Left colon (tissue), 2 donors: ENCODE measurements at regions not wholly inside any gene's neighbourhood (a gene's known extent, or its start where the extent isn't known, plus 50 kb on each side); places are given as distances from the start of the nearest gene placed in this dataset.
"Not testable (repeated sequence)": the region's sequence is repeated elsewhere in the genome, so short reads cannot be mapped to it uniquely, and the experiment has no call there.

Source experiments
- ATAC-seq: fragments of 200-7000 bp; cut with Tn5 transposase; one replicate; pipeline ENCODE4 v1.9.1; 2020; ENCODE audit warnings: mild to moderate bottlenecking, moderate library complexity
- DNase-seq, 2 donors: peaks; one replicate each; pipeline ENCODE4 v3.0.0-alpha.2; 2020
- intact Hi-C, 2 donors: fragments of 100-400 bp; cut with DNase I in 1 of 2; cut with micrococcal nuclease in 1 of 2; formaldehyde crosslinking; loops; one replicate each; pipeline versions ENCODE4 v1.11.2 to v1.14.0; 2022; cut with DNase I, micrococcal nuclease
- donor health status: DM: no; HTN: no; CAD: no.
- donor health status: DM: yes; HTN: yes; CAD: no.

DNA sequence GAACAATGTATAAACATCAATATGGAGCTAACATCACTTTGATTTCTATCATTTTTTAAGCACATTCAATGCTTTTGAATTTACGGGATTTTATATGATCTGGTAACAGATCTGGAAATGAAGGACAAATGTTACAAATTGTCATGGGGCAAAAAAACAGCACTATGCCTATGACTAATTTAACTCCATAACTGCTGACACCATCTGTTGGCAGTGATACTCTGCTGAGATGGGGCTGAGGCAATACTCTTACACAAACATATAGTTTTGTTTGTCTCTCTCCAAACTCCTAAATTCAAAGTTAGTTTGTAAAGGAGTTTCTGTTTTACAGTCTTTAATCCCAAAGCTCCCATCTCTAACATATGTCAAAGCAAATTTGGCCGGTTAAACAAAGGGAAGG, 132.5 kb upstream of the FER start:
- ATAC-seq (no peak), DNase-seq (no peak)
- intact Hi-C loops, result no loop called here

DNA sequence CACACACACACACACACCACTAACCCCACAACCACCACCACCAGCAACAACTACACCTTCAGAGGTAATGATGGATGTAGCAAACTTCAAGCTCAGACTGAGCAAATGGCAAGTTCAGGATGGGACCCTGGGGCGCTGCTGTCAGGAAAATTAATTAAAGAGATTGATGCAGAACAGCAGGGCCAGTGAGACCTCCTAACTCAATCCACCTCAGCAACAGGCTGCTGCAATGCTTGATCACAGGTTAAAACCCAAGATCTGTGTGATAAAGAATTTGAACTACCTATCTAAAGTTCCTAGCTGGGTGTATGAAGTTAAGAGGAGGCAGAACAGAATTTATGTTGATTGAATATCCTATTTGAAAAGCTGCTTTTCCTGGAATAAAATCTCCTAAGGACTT, 140.3 kb upstream of the FER start:
- intact Hi-C loops, result no loop called here
- DNase-seq, result no peak
- ATAC-seq, result no peak

DNA sequence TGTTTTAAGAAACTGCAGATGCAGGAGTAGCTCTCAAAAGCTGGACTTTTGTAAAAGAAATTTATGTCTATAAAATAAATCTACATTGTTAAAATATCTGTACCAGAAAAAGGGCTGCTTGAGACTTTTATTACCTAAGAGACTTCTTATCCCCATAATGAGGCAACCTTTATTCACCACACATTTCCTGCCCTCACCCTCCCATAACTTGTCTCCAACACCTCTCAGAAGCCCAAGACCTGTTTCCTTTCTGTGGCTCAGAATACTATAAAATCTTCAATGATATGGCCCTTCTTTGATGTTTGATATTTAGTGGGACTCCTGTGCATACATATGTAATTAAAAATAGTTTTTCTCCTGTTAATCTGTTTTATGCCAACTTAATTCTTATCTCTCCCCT, 141.5 kb upstream of the FER start:
- no peak for DNase-seq
- no peak for ATAC-seq
- intact Hi-C loops, result no loop called here

DNA sequence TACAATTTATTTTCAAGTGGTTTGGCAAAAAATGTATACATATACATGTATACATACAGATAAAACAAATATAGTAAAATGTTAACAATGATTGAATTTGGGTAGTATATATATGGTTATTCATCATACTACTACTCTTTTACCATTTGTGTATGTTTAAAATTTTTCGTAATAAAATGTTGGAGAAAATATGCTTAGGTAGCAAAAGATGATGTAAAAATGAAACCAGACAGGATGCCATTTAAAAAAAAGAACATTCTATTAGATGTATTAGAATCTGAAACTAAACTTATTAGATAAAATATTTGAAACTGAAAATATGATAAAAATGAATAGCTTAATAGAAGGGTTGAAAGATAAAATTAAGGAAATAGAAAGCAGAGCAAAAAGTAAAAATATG, 144.9 kb upstream of the FER start:
- intact Hi-C loops, result no loop called here
- no peak for ATAC-seq
- no peak for DNase-seq

DNA sequence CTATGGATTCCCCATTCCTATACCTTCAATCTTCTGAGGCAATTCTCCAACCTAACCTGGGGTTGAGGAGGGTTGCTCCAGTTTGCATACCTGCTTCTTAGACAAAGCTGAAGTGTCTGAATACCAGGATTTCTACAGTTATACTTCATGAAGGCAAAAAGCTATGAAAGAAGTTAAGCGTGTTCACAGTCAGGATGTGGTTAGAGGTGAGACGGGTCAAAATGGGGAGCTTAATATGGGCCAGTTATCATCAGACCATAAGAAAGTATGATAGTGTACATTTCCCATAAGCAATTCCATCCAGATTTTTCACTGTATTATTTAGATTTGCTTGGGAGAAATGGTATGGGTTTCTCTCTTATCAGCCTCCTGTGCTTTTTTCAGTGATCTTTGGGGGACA, 156.9 kb upstream of the FER start:
- ATAC-seq (no peak), DNase-seq (no peak)
- intact Hi-C loops, result no loop called here

DNA sequence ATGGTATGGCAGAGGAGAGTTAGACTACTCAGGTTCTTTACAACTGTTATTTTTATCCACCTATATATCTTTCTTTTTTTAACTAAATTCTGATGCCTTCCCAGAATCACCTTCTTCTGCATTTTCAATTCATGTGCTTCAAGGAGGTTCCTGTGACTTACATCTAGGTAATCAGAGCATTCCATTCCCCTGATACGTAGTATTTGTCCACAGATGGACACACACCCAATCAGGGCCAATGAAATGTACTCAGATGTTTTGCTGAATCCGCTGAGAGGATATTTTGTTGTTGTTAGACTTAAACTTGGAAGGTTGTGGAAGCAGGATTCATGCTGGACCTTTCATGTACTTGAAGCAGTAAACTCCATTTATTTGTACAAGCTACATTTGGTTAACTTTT, 159.4 kb upstream of the FER start:
- DNase-seq (no peak), ATAC-seq (no peak)
- intact Hi-C loops, result no loop called here

DNA sequence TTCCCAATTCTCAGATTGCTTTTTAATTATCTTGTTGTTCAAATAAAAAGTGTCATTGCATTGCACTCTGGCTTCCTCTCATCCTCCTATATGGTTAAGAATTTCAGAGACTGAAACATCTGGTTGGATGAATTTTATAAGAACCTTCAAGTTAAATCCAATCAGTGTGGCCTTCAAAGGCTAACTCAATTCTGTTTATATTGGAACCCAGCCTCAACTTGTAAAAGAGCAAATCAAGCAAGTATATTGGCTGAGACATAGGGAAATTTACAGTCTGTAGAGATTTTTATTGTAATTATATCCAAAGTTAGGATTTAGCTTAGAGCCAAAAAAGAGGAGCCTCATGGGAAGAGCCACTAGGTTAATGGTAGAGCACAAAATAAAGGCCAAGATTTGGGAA, 159.9 kb upstream of the FER start:
- no peak for DNase-seq
- no peak for ATAC-seq
- intact Hi-C loops, result no loop called here

DNA sequence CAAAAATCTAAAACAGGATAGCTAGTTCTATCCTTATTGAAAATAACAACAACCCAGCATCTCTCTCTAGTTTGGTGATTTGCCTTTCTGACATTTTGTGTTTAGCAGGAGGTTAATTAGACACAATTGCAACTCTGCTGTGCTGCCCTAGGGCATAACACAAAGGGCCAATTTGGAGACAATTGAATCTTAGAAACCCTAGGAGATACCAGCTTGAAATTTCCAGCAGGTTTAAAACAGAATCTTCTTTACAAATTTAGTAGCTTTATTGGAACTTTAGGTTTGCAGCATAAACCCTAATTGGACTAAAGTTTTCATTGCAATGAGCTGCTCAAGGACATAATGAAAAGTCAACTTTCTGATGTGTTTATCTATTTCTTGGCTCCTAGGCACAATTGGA, 166.7 kb upstream of the FER start:
- DNase-seq (no peak), ATAC-seq (no peak)
- intact Hi-C loops, result no loop called here

DNA sequence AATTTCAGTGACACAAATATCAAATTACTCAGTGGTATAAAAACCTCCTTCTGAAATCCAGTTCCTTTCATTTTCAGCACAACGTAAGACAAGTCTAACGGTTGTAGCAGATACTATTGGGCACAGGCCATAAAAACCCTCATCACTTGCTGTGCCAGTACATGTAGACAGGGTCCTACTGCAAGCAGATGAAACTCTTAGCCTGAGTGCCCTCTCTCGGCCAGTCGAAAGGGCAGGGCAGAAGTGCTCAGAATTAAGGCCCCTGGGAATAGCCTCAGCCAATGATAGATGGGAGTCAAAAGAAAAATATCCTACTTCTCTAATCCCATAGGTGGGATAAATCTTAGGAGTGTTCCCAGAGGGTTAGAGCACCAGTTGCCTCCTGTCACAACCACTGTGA, 168.5 kb upstream of the FER start:
- ATAC-seq (no peak), DNase-seq (no peak)
- intact Hi-C loops, result no loop called here

DNA sequence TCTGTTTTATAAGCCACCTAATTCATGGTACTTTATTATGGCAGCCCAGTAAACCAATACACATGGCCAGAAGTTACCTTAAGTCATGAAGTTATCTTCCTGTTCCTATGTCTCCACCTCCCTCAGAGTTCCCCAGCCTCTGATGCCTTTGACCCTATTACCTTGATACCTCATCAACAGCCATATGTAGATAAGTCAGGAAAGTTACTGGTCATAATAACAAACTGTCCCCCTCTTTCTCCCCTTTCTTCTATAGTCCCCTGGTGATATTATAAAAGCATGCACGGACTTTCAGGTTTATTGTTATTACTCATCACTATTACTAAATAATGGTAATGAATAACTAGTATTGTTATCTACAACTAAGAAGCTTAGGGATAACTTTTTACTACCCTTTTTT, 168.9 kb upstream of the FER start:
- DNase-seq (no peak), ATAC-seq (no peak)
- intact Hi-C loops, result no loop called here

DNA sequence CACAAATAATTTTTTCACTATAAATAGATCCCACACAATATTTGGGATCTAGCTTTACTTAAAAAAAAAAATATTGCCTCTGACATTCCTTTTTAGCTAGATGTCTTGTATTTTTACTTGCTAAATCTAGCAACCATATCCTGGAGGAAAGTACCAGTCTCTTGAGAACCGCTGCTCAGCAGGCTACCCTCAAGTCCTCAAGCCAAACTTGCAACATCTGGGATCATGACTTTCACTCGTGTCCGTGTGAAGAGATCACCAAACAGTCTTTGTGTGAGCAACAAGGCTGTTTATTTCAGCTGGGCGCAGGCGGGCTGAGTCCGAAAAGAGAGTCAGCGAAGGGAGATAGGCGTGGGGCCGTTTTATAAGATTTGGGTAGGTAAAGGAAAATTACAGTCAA, 180.3 kb upstream of the FER start:
- ATAC-seq (no peak), DNase-seq (no peak)
- intact Hi-C loops, result no loop called here

DNA sequence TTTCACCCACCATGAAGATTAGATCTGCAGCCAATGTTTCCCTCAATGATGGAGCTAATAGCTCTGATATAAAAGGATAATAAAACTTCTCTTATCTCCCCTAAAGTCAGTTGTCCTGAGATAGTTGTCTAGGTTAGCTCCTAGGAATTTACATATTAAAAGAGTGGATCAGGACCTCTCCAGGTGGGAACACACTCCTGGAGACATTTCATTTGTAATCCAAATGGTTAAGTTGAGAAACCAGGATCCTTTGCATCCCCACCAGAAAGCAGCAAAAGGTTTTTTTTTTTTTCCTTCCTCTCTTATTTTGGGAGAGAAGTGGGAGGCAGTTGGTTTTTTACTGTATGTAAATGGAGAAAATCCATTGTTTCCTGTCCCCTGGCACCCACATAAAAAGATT, 182.5 kb upstream of the FBXL17 start:
- DNase-seq (no peak), ATAC-seq (no peak)
- intact Hi-C loops, result no loop called here

DNA sequence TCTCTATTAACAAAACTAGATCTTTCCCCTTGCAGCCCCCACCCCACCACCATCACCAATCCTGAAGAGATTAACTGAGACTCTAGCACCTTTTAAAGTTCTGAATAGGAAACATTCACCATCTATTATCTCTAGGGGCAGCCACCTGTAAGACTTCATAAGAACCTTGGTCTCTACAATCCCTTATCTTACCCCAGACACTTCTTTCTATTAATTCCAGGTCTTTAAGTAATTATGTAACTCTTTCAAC, 180.2 kb upstream of the FBXL17 start:
- no peak for ATAC-seq
- intact Hi-C loops, result no loop called here
- no peak for DNase-seq

DNA sequence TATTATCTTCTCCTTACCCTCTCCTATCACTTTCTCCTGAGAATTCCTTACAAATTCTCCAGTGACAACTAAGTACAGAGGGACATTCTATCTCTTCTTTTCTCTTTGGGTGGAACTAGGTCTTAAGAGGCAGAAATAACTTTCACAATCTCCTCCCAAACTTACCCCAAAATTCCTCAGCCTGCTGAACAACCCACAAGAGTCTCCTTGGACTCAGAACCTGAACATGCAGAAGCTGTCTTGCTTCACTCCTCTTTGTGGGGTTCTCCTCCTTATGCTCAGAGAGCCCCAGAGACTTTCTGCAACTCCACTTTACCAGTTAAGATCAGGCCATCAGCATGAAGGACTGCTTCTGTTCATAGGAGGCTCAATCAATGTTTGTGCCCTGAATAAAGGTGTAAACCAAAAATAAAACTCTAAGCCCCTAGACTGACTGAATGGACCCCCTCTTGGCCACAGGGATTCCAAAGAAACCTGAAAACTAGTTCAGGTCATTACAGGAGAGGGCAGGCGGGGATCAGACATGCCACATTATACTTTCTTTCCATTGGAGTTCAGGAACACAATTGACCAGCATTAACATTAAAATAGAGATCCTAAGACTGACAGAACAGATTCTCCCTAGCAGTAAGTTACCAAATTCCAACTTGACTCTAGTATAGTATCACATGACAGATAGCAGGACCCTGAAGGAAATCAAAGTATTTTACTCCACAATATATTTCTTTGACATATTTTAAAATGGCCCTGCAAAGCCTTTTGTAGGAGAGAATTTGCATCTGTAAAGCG, 179.7 kb upstream of the FBXL17 start:
- intact Hi-C loops, result no loop called here
- no peak for ATAC-seq
- DNase-seq, result no peak

DNA sequence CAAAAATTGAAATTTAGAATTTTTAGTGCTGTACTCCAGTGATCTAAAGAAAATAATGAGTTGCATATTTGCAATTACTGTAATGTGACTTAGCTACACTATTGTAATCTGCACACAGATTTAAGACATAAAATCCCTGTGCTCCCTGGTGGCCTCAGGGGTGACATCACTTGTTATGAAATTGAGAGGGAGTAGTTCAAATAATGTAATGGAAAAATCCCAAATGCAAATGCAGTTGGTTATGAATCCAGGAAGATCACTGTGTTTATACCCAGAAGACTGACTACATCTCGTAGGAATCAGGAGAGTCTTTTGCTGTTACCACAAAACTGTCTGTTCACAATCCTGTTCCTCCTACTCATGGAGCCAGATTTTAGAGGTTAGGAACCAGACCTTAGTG, 178.7 kb upstream of the FBXL17 start:
- ATAC-seq, result no peak
- intact Hi-C loops, result no loop called here
- no peak for DNase-seq

DNA sequence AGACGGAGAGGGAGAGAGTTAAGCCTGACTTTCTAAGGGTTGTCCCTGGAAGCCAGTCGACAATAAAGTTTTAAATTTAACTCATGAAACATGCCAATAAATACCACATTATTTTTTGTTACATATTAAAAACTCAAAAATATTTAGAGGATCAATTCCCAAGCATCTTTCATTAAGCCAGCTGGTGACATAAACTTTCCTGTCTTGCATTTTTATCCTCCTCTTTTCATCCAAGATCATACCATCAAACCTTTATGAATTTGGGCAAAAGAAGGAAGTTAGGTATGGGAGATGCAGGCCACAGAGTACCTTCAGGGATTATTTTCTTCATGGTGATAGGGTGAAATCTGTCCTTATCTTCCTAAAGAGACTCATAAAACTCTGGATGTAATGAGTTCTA, 178.3 kb upstream of the FBXL17 start:
- no peak for DNase-seq
- intact Hi-C loops, result no loop called here
- no peak for ATAC-seq

DNA sequence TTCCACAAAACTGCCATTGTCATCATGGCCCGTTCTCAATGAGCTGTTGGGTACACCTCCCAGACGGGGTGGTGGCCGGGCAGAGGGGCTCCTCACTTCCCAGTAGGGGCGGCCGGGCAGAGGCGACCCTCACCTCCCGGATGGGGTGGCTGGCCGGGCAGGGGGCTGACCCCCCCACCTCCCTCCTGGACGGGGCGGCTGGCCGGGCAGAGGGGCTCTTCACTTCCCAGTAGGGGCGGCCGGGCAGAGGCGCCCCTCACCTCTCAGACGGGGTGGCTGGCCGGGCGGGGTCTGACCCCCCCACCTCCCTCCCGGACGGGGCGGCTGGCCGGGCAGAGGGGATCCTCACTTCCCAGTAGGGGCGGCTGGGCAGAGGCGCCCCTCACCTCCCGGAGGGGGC, 176.9 kb upstream of the FBXL17 start:
- DNase-seq, ATAC-seq, intact Hi-C loops: not testable (repeated sequence)

DNA sequence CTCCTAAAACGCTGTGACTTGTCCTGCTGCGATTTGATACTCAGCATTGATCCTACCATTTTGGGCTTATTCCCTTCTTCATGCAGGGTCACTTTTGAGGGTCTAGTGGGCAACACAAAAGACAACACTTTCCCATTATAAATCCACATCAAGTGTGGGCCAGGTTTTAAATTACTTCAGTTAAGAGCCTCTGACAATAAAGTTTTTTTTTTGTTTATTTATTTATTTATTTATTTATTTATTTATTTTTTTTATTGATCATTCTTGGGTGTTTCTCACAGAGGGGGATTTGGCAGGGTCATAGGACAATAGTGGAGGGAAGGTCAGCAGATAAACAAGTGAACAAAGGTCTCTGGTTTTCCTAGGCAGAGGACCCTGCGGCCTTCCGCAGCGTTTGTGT, 176.2 kb upstream of the FBXL17 start:
- intact Hi-C loops, ATAC-seq, DNase-seq: not testable (repeated sequence)

DNA sequence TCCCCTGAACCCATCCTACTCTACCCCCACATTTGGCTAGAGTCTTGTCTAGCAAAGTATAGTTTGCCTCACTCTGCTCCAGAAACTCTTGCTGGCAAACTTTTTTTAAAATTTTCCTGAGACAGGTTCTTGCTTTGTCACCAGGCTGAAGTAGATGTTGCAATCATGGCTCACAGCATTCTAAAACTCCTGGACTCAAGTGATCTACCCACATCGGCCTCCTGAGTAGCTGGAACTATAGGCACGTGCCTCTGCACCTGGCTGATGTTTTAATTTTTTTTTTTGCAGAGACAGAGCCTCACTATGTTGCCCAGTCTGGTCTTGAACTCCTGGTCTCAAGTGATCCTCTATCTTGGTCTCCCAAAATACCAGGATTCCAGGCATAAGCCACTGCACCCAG, 175.8 kb upstream of the FBXL17 start:
- ATAC-seq, result no peak

DNA sequence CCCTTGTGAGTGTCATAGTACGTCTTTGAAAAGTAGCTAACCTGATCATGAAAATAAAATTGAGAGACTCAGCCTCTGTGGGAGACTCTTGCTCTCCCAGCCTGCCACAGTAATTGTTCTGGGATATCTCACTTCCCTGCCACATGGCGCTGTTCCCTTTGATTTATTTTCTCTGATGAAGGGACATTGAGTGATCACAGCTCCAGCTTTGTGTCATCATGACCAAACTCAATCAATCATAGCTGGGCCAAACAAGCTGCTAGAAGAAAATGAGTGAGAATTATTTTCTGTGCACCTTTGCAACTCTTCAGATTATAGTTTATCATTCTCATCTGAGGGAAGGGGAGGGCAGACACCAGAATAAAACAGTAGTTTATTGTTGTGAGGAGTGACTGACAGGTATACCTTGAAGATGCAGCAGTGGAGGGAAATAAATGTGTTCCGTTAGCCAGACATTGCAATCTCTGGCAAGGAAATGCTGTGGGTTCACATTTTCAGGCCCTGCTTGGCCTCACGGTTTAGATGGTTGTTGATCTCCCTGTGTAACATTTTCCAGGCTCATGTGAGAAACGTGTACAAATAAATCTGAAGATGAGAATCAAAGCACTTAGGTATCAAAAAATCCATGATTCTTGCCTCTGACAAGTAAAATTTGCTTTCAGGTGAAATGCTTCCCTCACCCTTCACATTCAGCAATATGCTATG, 174.7 kb upstream of the FBXL17 start:
- ATAC-seq, result no peak
- intact Hi-C loops, result no loop called here
- DNase-seq, result no peak

More for the DNA sequence above, 175.8 kb upstream of the FBXL17 start:
- intact Hi-C loops, result no loop called here
- no peak for DNase-seq
